ENCODE measurements at regions not wholly inside any gene's neighbourhood (a gene's known extent, or its start where the extent isn't known, plus 50 kb on each side); places are given as distances from the start of the nearest gene placed in this dataset.

- Histone ChIP-seq H3K36me3 (no peaks in the 10 kb centered on the region), H3K27me3 (ENCODE audit: insufficient read depth, low read depth, severe bottlenecking) (no peaks in the 10 kb centered on the region), H3K27ac (no peak overlapping the region), H3K4me3 (ENCODE audit: low read depth, low read length) (no peak overlapping the region), H3K9me3 (ENCODE audit: severe bottlenecking) (no peaks in the 10 kb centered on the region)
- no peak for TF ChIP-seq CTCF (IDR thresholded peaks at IDR 0.05; ENCODE audit: low read depth, low read length)
- DNase-seq = no peak
Observed at GRCh38 chr2:240327566-240327965, 107.9 kb upstream of the GPC1 start.

- no peaks in the 10 kb centered on the region for H3K36me3 ChIP-seq
- no peak for DNase-seq
- TF ChIP-seq CTCF (IDR thresholded peaks at IDR 0.05; ENCODE audit: low read depth, low read length) = no peak
- no peak overlapping the region for H3K27ac ChIP-seq
- no peak overlapping the region for H3K4me3 ChIP-seq (ENCODE audit: low read depth, low read length)
- H3K27me3 ChIP-seq (ENCODE audit: insufficient read depth, low read depth, severe bottlenecking) = no peaks in the 10 kb centered on the region
- H3K9me3 ChIP-seq (ENCODE audit: severe bottlenecking) = no peaks in the 10 kb centered on the region
Observed at GRCh38 chr2:240328526-240328925, 106.9 kb upstream of the GPC1 start.

GRCh38 chr2:240329116-240329665, 106.3 kb upstream of the GPC1 start:
- Histone ChIP-seq H3K9me3 (ENCODE audit: severe bottlenecking) (no peaks in the 10 kb centered on the region), H3K27me3 (ENCODE audit: insufficient read depth, low read depth, severe bottlenecking) (no peaks in the 10 kb centered on the region)

GRCh38 chr2:240329778-240330177, 105.7 kb upstream of the GPC1 start:
- no peaks in the 10 kb centered on the region for H3K9me3 ChIP-seq (ENCODE audit: severe bottlenecking)
- no peaks in the 10 kb centered on the region for H3K27me3 ChIP-seq (ENCODE audit: insufficient read depth, low read depth, severe bottlenecking)
- TF ChIP-seq CTCF (IDR thresholded peaks at IDR 0.05; ENCODE audit: low read depth, low read length) = no peak
- no peaks in the 10 kb centered on the region for H3K36me3 ChIP-seq
- no peak overlapping the region for H3K4me3 ChIP-seq (ENCODE audit: low read depth, low read length)
- H3K27ac ChIP-seq = no peak overlapping the region
- no peak for DNase-seq

More at GRCh38 chr2:240329116-240329665, 106.3 kb upstream of the GPC1 start:
- H3K4me3 ChIP-seq (ENCODE audit: low read depth, low read length) = no peak overlapping the region
- no peak for DNase-seq
- no peak for TF ChIP-seq CTCF (IDR thresholded peaks at IDR 0.05; ENCODE audit: low read depth, low read length)
- no peak overlapping the region for H3K27ac ChIP-seq
- no peaks in the 10 kb centered on the region for H3K36me3 ChIP-seq

- Histone ChIP-seq H3K27ac (no peak overlapping the region), H3K4me3 (ENCODE audit: low read depth, low read length) (no peak overlapping the region), H3K36me3 (no peaks in the 10 kb centered on the region), H3K9me3 (ENCODE audit: severe bottlenecking) (no peaks in the 10 kb centered on the region), H3K27me3 (ENCODE audit: insufficient read depth, low read depth, severe bottlenecking) (no peaks in the 10 kb centered on the region)
- no peak for DNase-seq
- TF ChIP-seq CTCF (IDR thresholded peaks at IDR 0.05; ENCODE audit: low read depth, low read length) = no peak
Observed at GRCh38 chr2:240333985-240334384, 101.5 kb upstream of the GPC1 start.

- no peaks in the 10 kb centered on the region for H3K36me3 ChIP-seq
- TF ChIP-seq CTCF (IDR thresholded peaks at IDR 0.05; ENCODE audit: low read depth, low read length) = no peak
- H3K27me3 ChIP-seq (ENCODE audit: insufficient read depth, low read depth, severe bottlenecking) = no peaks in the 10 kb centered on the region
Observed at GRCh38 chr2:240335061-240335460, 100.4 kb upstream of the GPC1 start.

More at GRCh38 chr2:240335061-240335460, 100.4 kb upstream of the GPC1 start:
- H3K4me3 ChIP-seq (ENCODE audit: low read depth, low read length) = no peak overlapping the region
- no peak overlapping the region for H3K27ac ChIP-seq
- DNase-seq = no peak
- no peaks in the 10 kb centered on the region for H3K9me3 ChIP-seq (ENCODE audit: severe bottlenecking)
